Brain microvascular endothelial cell (primary cell): ENCODE measurements at regions not wholly inside any gene's neighbourhood (a gene's known extent, or its start where the extent isn't known, plus 50 kb on each side); places are given as distances from the start of the nearest gene placed in this dataset.

Source experiments
- DNase-seq: peaks from one replicate; pipeline ENCODE4 v3.0.0-alpha.2; 2020
- H3K27ac ChIP-seq: fragments of 250-450 bp; sonication (Bioruptor Pico); 2 replicates; pipeline ENCODE4 v1.5.1; 2020; ENCODE audit warnings: mild to moderate bottlenecking, moderate library complexity
- H3K27me3 ChIP-seq: fragments of 250-450 bp; sonication (Bioruptor Pico); replicated peaks from 2 replicates; pipeline ENCODE4 v1.5.1; 2020; ENCODE audit warnings: mild to moderate bottlenecking
- H3K36me3 ChIP-seq: fragments of 250-450 bp; sonication (Bioruptor Pico); replicated peaks from 2 replicates; pipeline ENCODE4 v1.5.1; 2020; ENCODE audit warnings: mild to moderate bottlenecking
- H3K4me3 ChIP-seq: 2 replicates; pipeline ENCODE4 v1.5.1; 2011; ENCODE audit warnings: low read depth, mild to moderate bottlenecking, control low read depth, low read length, moderate library complexity
- in situ Hi-C: cut with HindIII; loops from 2 replicates; pipeline ENCODE4 v1.10.0; 2017; ENCODE audit warnings: low sequenced_read_pairs, low pct_ligation_motif_present
- TF ChIP-seq, protein P1 (sequence below): IDR thresholded peaks from 2 replicates; pipeline ENCODE4 v1.5.1; 2011; ENCODE audit warnings: low read depth, mild to moderate bottlenecking, moderate library complexity, low read length, control low read depth, inconsistent platforms; ENCODE audit errors: missing control alignments

DNA sequence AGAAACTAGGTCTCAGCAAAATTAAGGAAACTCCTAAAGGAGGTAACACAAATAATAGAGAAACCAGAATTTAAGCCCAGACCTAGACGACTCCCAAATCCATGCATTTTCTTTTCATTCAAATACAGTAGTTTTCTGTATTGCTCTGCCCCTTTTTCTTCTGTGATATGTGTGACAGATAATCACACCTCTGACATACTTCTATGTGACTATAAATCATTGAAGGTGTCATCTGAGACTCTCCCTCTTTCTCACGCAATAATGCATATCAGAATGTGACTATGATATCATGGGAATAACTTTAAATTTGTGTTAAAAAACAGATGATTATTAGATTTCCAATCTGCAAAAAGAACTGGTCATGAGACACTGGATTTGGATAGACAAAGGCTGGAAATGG is 143.0 kb upstream of the ELAC2 start:
- Histone ChIP-seq H3K4me3 (no peak overlapping the region), H3K27ac (no peak overlapping the region), H3K36me3 (no peaks in the 10 kb centered on the region), H3K27me3 (no peaks in the 10 kb centered on the region)
- no peak for DNase-seq
- in situ Hi-C loops: no loop called here
- TF ChIP-seq, protein P1, sequence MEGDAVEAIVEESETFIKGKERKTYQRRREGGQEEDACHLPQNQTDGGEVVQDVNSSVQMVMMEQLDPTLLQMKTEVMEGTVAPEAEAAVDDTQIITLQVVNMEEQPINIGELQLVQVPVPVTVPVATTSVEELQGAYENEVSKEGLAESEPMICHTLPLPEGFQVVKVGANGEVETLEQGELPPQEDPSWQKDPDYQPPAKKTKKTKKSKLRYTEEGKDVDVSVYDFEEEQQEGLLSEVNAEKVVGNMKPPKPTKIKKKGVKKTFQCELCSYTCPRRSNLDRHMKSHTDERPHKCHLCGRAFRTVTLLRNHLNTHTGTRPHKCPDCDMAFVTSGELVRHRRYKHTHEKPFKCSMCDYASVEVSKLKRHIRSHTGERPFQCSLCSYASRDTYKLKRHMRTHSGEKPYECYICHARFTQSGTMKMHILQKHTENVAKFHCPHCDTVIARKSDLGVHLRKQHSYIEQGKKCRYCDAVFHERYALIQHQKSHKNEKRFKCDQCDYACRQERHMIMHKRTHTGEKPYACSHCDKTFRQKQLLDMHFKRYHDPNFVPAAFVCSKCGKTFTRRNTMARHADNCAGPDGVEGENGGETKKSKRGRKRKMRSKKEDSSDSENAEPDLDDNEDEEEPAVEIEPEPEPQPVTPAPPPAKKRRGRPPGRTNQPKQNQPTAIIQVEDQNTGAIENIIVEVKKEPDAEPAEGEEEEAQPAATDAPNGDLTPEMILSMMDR: no peak

- H3K27ac ChIP-seq: no peak overlapping the region
- no peaks in the 10 kb centered on the region for H3K27me3 ChIP-seq
- TF ChIP-seq, protein P1: no peak
- no peak overlapping the region for H3K4me3 ChIP-seq
- DNase-seq: no peak
- in situ Hi-C loops: no loop called here
- no peaks in the 10 kb centered on the region for H3K36me3 ChIP-seq
These were observed 142.5 kb upstream of the ELAC2 start for GRCh38 chr17:13160296-13160695.

DNA sequence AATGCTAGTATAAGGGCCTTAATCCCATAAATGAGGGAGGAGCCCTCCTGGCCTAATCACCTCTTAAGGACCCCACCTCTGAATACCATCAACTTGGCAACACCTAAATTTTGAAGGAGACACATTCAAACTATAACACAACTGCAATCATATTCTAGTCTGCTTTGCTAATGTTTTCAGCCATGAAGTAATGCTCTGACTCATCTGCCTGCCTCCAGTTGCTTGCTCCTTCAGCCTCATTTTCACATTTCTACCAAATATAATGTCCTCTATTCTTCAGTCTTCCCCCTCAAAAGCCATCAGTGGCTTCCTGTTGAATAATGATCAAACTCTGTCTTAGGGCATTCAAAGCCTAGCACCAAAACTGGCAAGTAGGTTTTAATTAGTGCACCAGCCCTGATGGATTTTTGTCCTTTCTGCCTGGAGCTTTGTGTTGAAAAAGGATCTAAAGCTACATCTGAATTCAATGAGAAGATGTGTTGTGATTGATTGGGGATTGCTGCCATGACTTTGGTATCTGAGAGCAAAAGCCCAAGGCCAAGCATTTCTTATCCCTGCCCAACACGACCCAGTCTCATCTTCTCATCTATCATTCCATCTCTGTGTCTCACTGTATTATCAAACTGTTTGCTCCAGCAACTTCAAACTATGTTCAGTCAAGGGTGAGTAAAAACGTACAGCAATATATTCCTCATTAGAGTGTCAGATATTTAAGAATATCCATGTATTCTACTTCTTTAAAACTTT is 140.8 kb upstream of the ELAC2 start:
- Histone ChIP-seq H3K36me3 (no peaks in the 10 kb centered on the region), H3K4me3 (no peak overlapping the region), H3K27ac (no peak overlapping the region), H3K27me3 (no peaks in the 10 kb centered on the region)
- DNase-seq: no peak
- TF ChIP-seq, protein P1: no peak
- in situ Hi-C loops: no loop called here

- H3K27ac ChIP-seq: no peak overlapping the region
- TF ChIP-seq, protein P1: no peak
- no peak for DNase-seq
- H3K27me3 ChIP-seq: no peaks in the 10 kb centered on the region
- H3K4me3 ChIP-seq: no peak overlapping the region
- in situ Hi-C loops: no loop called here
- H3K36me3 ChIP-seq: no peaks in the 10 kb centered on the region
These were observed 139.8 kb upstream of the ELAC2 start for GRCh38 chr17:13157656-13158055.

GRCh38 chr17:13154930-13155329 is 137.1 kb upstream of the ELAC2 start:
- no peak overlapping the region for H3K27ac ChIP-seq
- TF ChIP-seq, protein P1: no peak
- no peak for DNase-seq
- H3K4me3 ChIP-seq: no peak overlapping the region
- no peaks in the 10 kb centered on the region for H3K36me3 ChIP-seq
- in situ Hi-C loops: no loop called here
- no peaks in the 10 kb centered on the region for H3K27me3 ChIP-seq

- TF ChIP-seq, protein P1: no peak
- DNase-seq: no peak
- Histone ChIP-seq H3K27me3 (no peaks in the 10 kb centered on the region), H3K36me3 (no peaks in the 10 kb centered on the region), H3K27ac (no peak overlapping the region), H3K4me3 (no peak overlapping the region)
- in situ Hi-C loops: no loop called here
These were observed 136.6 kb upstream of the ELAC2 start for GRCh38 chr17:13154398-13154797.
